Transverse colon (tissue), 3 donors: ENCODE measurements at regions not wholly inside any gene's neighbourhood (a gene's known extent, or its start where the extent isn't known, plus 50 kb on each side); places are given as distances from the start of the nearest gene placed in this dataset.

Experiments
- CTCF ChIP-seq, 5 experiments: fragments of 200-600 bp in 3 of 5; fragments of 450-650 bp in 2 of 5; sonication (generic) in 3 of 5; IDR thresholded peaks; 1 replicate in 2 of 5; 2 replicates in 3 of 5; pipeline ENCODE4 v1.5.1; 2016 to 2017; ENCODE audit warnings: antibody characterized with exemption in 5 of 5, inconsistent platforms in 3 of 5, mild to moderate bottlenecking in 2 of 5, moderate library complexity in 1 of 5
- EP300 ChIP-seq: sonication (generic); formaldehyde crosslinking; IDR thresholded peaks from one replicate; pipeline ENCODE4 v1.6.1; 2017; ENCODE audit warnings: antibody characterized with exemption, low read depth
- POLR2A ChIP-seq: fragments of 450-650 bp; IDR thresholded peaks from one replicate; pipeline ENCODE4 v1.6.1; 2016; ENCODE audit warnings: antibody characterized with exemption, mild to moderate bottlenecking, moderate library complexity

GRCh38 chr9:16157216-16157615, 604.4 kb downstream of the CCDC171 start:
- no peak for TF ChIP-seq POLR2A
- TF ChIP-seq CTCF (IDR thresholded peaks at IDR 0.05), result no peak
- no peak for TF ChIP-seq EP300
